Neuronal stem cell (in vitro differentiated cells): ENCODE measurements at regions not wholly inside any gene's neighbourhood (a gene's known extent, or its start where the extent isn't known, plus 50 kb on each side); places are given as distances from the start of the nearest gene placed in this dataset.

ENCODE experiments used
- DNase-seq: peaks from one replicate; pipeline ENCODE4 v3.0.0-alpha.2; 2013; ENCODE audit warnings: low spot score
- H2AFZ ChIP-seq: one replicate; pipeline ENCODE4 v1.6.1; 2013; ENCODE audit warnings: mild to moderate bottlenecking, low read length, inconsistent platforms
- H2AK5ac ChIP-seq: 2 replicates; pipeline ENCODE4 v1.6.1; 2013; ENCODE audit warnings: low read depth, mild to moderate bottlenecking, inconsistent platforms, low read length, moderate library complexity, mixed read lengths
- H2BK120ac ChIP-seq: 2 replicates; pipeline ENCODE4 v1.6.1; 2013; ENCODE audit warnings: low read depth, mild to moderate bottlenecking, inconsistent platforms, low read length, moderate library complexity, mixed read lengths
- H2BK12ac ChIP-seq: one replicate; pipeline ENCODE4 v1.6.1; 2013; ENCODE audit warnings: low read length, inconsistent platforms
- H2BK15ac ChIP-seq: 2 replicates; pipeline ENCODE4 v1.6.1; 2013; ENCODE audit warnings: mild to moderate bottlenecking, low read length, inconsistent platforms, mixed read lengths
- H2BK5ac ChIP-seq: one replicate; pipeline ENCODE4 v1.6.1; 2013; ENCODE audit warnings: inconsistent platforms, mild to moderate bottlenecking, low read length, moderate library complexity
- H3K14ac ChIP-seq: one replicate; pipeline ENCODE4 v1.6.1; 2013; ENCODE audit warnings: low read length, inconsistent platforms
- H3K18ac ChIP-seq: 2 replicates; pipeline ENCODE4 v1.6.1; 2013; ENCODE audit warnings: low read length, inconsistent platforms
- H3K23ac ChIP-seq: 2 replicates; pipeline ENCODE4 v1.6.1; 2013; ENCODE audit warnings: low read depth, mild to moderate bottlenecking, mixed read lengths, low read length, inconsistent platforms; ENCODE audit not compliant: poor library complexity
- H3K27ac ChIP-seq: replicated peaks from 3 replicates; pipeline ENCODE4 v1.5.1; 2013; ENCODE audit warnings: low read length, inconsistent platforms
- H3K27me3 ChIP-seq, 3 experiments: 2 replicates each; pipeline ENCODE4 v1.6.1; 2013; ENCODE audit warnings: low read length in 3 of 3, mild to moderate bottlenecking in 2 of 3, inconsistent platforms in 1 of 3, low read depth in 1 of 3, mixed read lengths in 1 of 3, moderate library complexity in 1 of 3; ENCODE audit not compliant: control insufficient read depth in 3 of 3, insufficient read depth in 3 of 3
- H3K36me3 ChIP-seq, 2 donors: replicated peaks in 1 of 2; 2 replicates each; pipeline ENCODE4 v1.6.1; 2013; ENCODE audit warnings: low read length in 2 of 2; ENCODE audit not compliant: control insufficient read depth in 2 of 2, insufficient read depth in 2 of 2
- H3K4ac ChIP-seq: 2 replicates; pipeline ENCODE4 v1.6.1; 2013; ENCODE audit warnings: inconsistent platforms, mild to moderate bottlenecking, low read length, moderate library complexity
- H3K4me1 ChIP-seq, 2 donors: 1 replicate in 1 of 2; 2 replicates in 1 of 2; pipeline ENCODE4 v1.6.1; 2013; ENCODE audit warnings: low read length in 2 of 2, low read depth in 1 of 2; ENCODE audit not compliant: control insufficient read depth in 2 of 2, insufficient read depth in 1 of 2
- H3K4me2 ChIP-seq: one replicate; pipeline ENCODE4 v1.6.1; 2013; ENCODE audit warnings: mild to moderate bottlenecking, low read length, inconsistent platforms; ENCODE audit not compliant: insufficient read depth, poor library complexity, severe bottlenecking
- H3K4me3 ChIP-seq, 2 donors: 2 replicates each; pipeline ENCODE4 v1.5.1; 2013; ENCODE audit warnings: low read length in 2 of 2, mild to moderate bottlenecking in 2 of 2, inconsistent platforms in 1 of 2, moderate library complexity in 1 of 2
- H3K79me1 ChIP-seq: one replicate; pipeline ENCODE4 v1.6.1; 2013; ENCODE audit warnings: low read depth, mild to moderate bottlenecking, inconsistent platforms, low read length, moderate library complexity
- H3K9ac ChIP-seq: one replicate; pipeline ENCODE4 v1.6.1; 2013; ENCODE audit warnings: mild to moderate bottlenecking, low read depth, low read length, inconsistent platforms; ENCODE audit not compliant: poor library complexity
- H3K9me3 ChIP-seq, 2 donors: replicated peaks in 1 of 2; 2 replicates each; pipeline versions ENCODE3 to v1.6.1; 2013; ENCODE audit warnings: low read length in 2 of 2, mild to moderate bottlenecking in 2 of 2, inconsistent platforms in 1 of 2, low read depth in 1 of 2, mixed read lengths in 1 of 2, moderate library complexity in 1 of 2; ENCODE audit not compliant: control insufficient read depth in 2 of 2, insufficient read depth in 1 of 2
- H4K8ac ChIP-seq: one replicate; pipeline ENCODE4 v1.6.1; 2013; ENCODE audit warnings: low read depth, mild to moderate bottlenecking, inconsistent platforms, low read length, moderate library complexity
- H4K91ac ChIP-seq: one replicate; pipeline ENCODE4 v1.6.1; 2013; ENCODE audit warnings: low read length, low read depth, mild to moderate bottlenecking, inconsistent platforms; ENCODE audit not compliant: poor library complexity
- WGBS, 2 donors: extraction: QIAGEN DNeasy Blood & Tissue Kit; methylation state at CpG; one replicate each; pipeline ENCODE4 v1.1.7; 2013; ENCODE audit warnings: missing lambda C conversion rate in 2 of 2, mixed read lengths in 1 of 2; ENCODE audit not compliant: insufficient read length in 2 of 2, insufficient replicate concordance in 1 of 2; ENCODE audit errors: extremely low coverage in 2 of 2; 5-methylcytosine and 5-hydroxymethylcytosine counted together

GRCh38 chr5:166581826-166582225 lies 1709.6 kb upstream of the WWC1 start:
- H3K18ac ChIP-seq = no peak overlapping the region
- H3K27me3 ChIP-seq = no peaks in the 10 kb centered on the region
- no peak overlapping the region for H3K9ac ChIP-seq
- DNase-seq = no peak
- no peaks in the 10 kb centered on the region for H3K36me3 ChIP-seq
- no peak overlapping the region for H3K4me2 ChIP-seq
- H3K4ac ChIP-seq = no peak overlapping the region
- no peak overlapping the region for H3K27ac ChIP-seq
- H4K8ac ChIP-seq = no peak overlapping the region
- no peak overlapping the region for H2AK5ac ChIP-seq
- no peak overlapping the region for H3K14ac ChIP-seq
- H2BK5ac ChIP-seq = no peak overlapping the region
- H2BK12ac ChIP-seq = no peak overlapping the region
- H2BK15ac ChIP-seq = no peak overlapping the region
- no peaks in the 10 kb centered on the region for H3K4me1 ChIP-seq
- no peak overlapping the region for H3K23ac ChIP-seq
- no peak overlapping the region for H4K91ac ChIP-seq
- no peak overlapping the region for H3K4me3 ChIP-seq
- H3K79me1 ChIP-seq = no peaks in the 10 kb centered on the region
- no peak overlapping the region for H2BK120ac ChIP-seq
- no peak overlapping the region for H2AFZ ChIP-seq
- peaks cover 0 to 4% of the 10 kb centered on the region in 2 donors for H3K9me3 ChIP-seq

GRCh38 chr5:166582416-166582815 lies 1709.0 kb upstream of the WWC1 start:
- no CpG with 5 or more reads among the region's 4 CpGs for WGBS, 2 donors
- no peak overlapping the region for H4K8ac ChIP-seq
- no peak overlapping the region for H2AK5ac ChIP-seq
- peaks cover 0 to 4% of the 10 kb centered on the region in 2 donors for H3K9me3 ChIP-seq
- H3K36me3 ChIP-seq = no peaks in the 10 kb centered on the region
- no peak for DNase-seq
- H2BK12ac ChIP-seq = no peak overlapping the region
- H3K4me1 ChIP-seq = no peaks in the 10 kb centered on the region
- H2BK120ac ChIP-seq = no peak overlapping the region
- no peak overlapping the region for H4K91ac ChIP-seq
- no peak overlapping the region for H3K4me2 ChIP-seq
- H2AFZ ChIP-seq = no peak overlapping the region
- H3K79me1 ChIP-seq = no peaks in the 10 kb centered on the region
- no peak overlapping the region for H3K27ac ChIP-seq
- H2BK15ac ChIP-seq = no peak overlapping the region
- no peak overlapping the region for H3K4me3 ChIP-seq
- no peak overlapping the region for H2BK5ac ChIP-seq
- no peak overlapping the region for H3K4ac ChIP-seq
- H3K18ac ChIP-seq = no peak overlapping the region
- H3K23ac ChIP-seq = no peak overlapping the region
- no peak overlapping the region for H3K14ac ChIP-seq
- H3K9ac ChIP-seq = no peak overlapping the region
- no peaks in the 10 kb centered on the region for H3K27me3 ChIP-seq

- no peak for DNase-seq
- H3K23ac ChIP-seq = no peak overlapping the region
Measured at GRCh38 chr5:166594567-166594966, 1696.9 kb upstream of the WWC1 start.

DNA sequence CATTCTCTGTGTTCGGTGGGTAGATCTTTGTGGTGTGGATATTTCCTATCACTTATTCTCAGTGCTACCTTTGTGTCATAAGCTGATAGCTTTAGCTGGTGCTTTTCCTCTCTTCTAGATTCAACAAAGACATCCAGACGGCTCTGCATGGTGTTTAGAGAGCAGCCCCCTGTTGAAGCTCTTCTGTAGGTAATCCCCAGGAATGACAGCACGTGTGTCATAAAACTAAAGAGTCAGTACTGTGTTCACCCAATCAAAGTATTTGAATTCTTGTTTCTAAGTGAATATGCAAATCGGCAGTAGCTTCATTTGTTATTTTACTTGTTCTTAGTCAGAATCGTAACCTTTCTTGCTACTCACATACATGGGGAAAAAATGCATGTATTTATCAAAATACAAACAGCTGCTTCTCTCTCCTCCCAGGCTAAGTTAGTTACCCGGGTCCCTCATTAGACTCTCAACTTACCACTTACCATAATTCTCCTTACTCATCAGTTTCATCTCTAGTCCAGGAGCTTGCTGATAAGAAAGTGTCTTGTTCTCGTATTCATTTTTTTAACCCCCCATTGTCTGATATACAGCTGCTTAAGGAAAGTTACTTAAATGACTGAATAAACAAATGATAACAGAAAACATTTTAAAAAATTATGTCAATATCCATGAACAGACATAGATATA lies 1696.0 kb upstream of the WWC1 start:
- H3K23ac ChIP-seq = no peak overlapping the region
- no peak overlapping the region for H3K9ac ChIP-seq
- no CpG with 5 or more reads among the region's 7 CpGs for WGBS, 2 donors
- no peak overlapping the region for H3K14ac ChIP-seq
- H3K4ac ChIP-seq = no peak overlapping the region
- no peak overlapping the region for H2AFZ ChIP-seq
- H3K4me2 ChIP-seq = no peak overlapping the region
- H3K4me3 ChIP-seq = no peak overlapping the region
- no peaks in the 10 kb centered on the region for H3K27me3 ChIP-seq
- H3K4me1 ChIP-seq = no peaks in the 10 kb centered on the region
- no peak overlapping the region for H4K91ac ChIP-seq
- H2AK5ac ChIP-seq = no peak overlapping the region
- no peaks in the 10 kb centered on the region for H3K79me1 ChIP-seq
- no peak overlapping the region for H2BK120ac ChIP-seq
- no peak overlapping the region for H2BK12ac ChIP-seq
- no peak for DNase-seq
- H3K27ac ChIP-seq = no peak overlapping the region
- no peak overlapping the region for H3K18ac ChIP-seq
- H2BK5ac ChIP-seq = no peak overlapping the region
- peaks cover 0 to 2% of the 10 kb centered on the region in 2 donors for H3K9me3 ChIP-seq
- no peaks in the 10 kb centered on the region for H3K36me3 ChIP-seq
- no peak overlapping the region for H4K8ac ChIP-seq
- no peak overlapping the region for H2BK15ac ChIP-seq

More at GRCh38 chr5:166594567-166594966, 1696.9 kb upstream of the WWC1 start:
- H3K9ac ChIP-seq = no peak overlapping the region
- H3K4me1 ChIP-seq = no peaks in the 10 kb centered on the region
- no peak overlapping the region for H3K27ac ChIP-seq
- no peak overlapping the region for H2AK5ac ChIP-seq
- H3K14ac ChIP-seq = no peak overlapping the region
- no peak overlapping the region for H4K91ac ChIP-seq
- no peak overlapping the region for H2BK5ac ChIP-seq
- no peaks in the 10 kb centered on the region for H3K36me3 ChIP-seq
- H3K18ac ChIP-seq = no peak overlapping the region
- no peak overlapping the region for H3K4me3 ChIP-seq
- no peak overlapping the region for H2AFZ ChIP-seq
- H4K8ac ChIP-seq = no peak overlapping the region
- no peaks in the 10 kb centered on the region for H3K9me3 ChIP-seq
- H2BK12ac ChIP-seq = no peak overlapping the region
- no peak overlapping the region for H3K4ac ChIP-seq
- H2BK15ac ChIP-seq = no peak overlapping the region
- no peaks in the 10 kb centered on the region for H3K27me3 ChIP-seq
- H2BK120ac ChIP-seq = no peak overlapping the region
- H3K4me2 ChIP-seq = no peak overlapping the region
- no peaks in the 10 kb centered on the region for H3K79me1 ChIP-seq
